Endodermal cell (in vitro differentiated cells): ENCODE measurements at regions not wholly inside any gene's neighbourhood (a gene's known extent, or its start where the extent isn't known, plus 50 kb on each side); places are given as distances from the start of the nearest gene placed in this dataset.

Source experiments
- DNase-seq: peaks from one replicate; pipeline ENCODE4 v3.0.0-alpha.2; 2017
- H3K27ac ChIP-seq: 2 replicates; pipeline ENCODE4 v1.5.1; 2013; ENCODE audit warnings: mild to moderate bottlenecking, low read depth, low read length, moderate library complexity
- H3K27me3 ChIP-seq: 2 replicates; pipeline ENCODE4 v1.6.1; 2013; ENCODE audit warnings: mild to moderate bottlenecking, low read length, moderate library complexity; ENCODE audit not compliant: insufficient read depth, control insufficient read depth, poor library complexity, severe bottlenecking
- H3K36me3 ChIP-seq: 2 replicates; pipeline ENCODE4 v1.7.0; 2013; ENCODE audit warnings: mild to moderate bottlenecking, low read length, moderate library complexity; ENCODE audit not compliant: control insufficient read depth, insufficient read depth
- H3K4me1 ChIP-seq: one replicate; pipeline ENCODE4 v1.7.0; 2013; ENCODE audit warnings: low read length; ENCODE audit not compliant: control insufficient read depth, insufficient read depth
- H3K4me3 ChIP-seq: 2 replicates; pipeline ENCODE4 v1.5.1; 2013; ENCODE audit warnings: mild to moderate bottlenecking, low read length, moderate library complexity
- H3K9ac ChIP-seq: 2 replicates; pipeline ENCODE4 v1.6.1; 2013; ENCODE audit warnings: mild to moderate bottlenecking, low read length, moderate library complexity; ENCODE audit not compliant: poor library complexity, severe bottlenecking; ENCODE audit errors: extremely low read depth
- H3K9me3 ChIP-seq: 2 replicates; pipeline ENCODE4 v1.6.1; 2013; ENCODE audit warnings: mild to moderate bottlenecking, low read length, moderate library complexity; ENCODE audit not compliant: control insufficient read depth
- H3K27ac Mint-ChIP-seq: 2 replicates; pipeline ENCODE4 v1.8.0; 2020; ENCODE audit warnings: mixed read lengths
- H3K27me3 Mint-ChIP-seq: 2 replicates; pipeline ENCODE4 v1.8.0; 2021; ENCODE audit warnings: mild to moderate bottlenecking, mixed read lengths; ENCODE audit not compliant: insufficient read depth
- H3K36me3 Mint-ChIP-seq: 2 replicates; pipeline ENCODE4 v1.8.0; 2020; ENCODE audit warnings: low read depth, mixed read lengths
- H3K4me1 Mint-ChIP-seq: 2 replicates; pipeline ENCODE4 v1.8.0; 2020; ENCODE audit warnings: mixed read lengths
- H3K4me3 Mint-ChIP-seq: 2 replicates; pipeline ENCODE4 v1.8.0; 2020; ENCODE audit warnings: mild to moderate bottlenecking, moderate library complexity, mixed read lengths
- H3K9me3 Mint-ChIP-seq: 2 replicates; pipeline ENCODE4 v1.8.0; 2020; ENCODE audit warnings: mild to moderate bottlenecking, mixed read lengths
- WGBS, 2 experiments: methylation state at CpG; one replicate each; pipeline versions ENCODE4 v1.1.5 to v1.1.7; 2013; ENCODE audit warnings: missing lambda C conversion rate in 2 of 2, mixed read lengths in 1 of 2; ENCODE audit not compliant: insufficient coverage in 1 of 2, insufficient read length in 1 of 2; 5-methylcytosine and 5-hydroxymethylcytosine counted together
- TF ChIP-seq, protein P1 (sequence below): fragments of 200-600 bp; sonication (generic); conservative IDR thresholded peaks from 2 replicates; pipeline ENCODE4 v1.5.0; 2021; ENCODE audit warnings: antibody characterized with exemption, mild to moderate bottlenecking

DNA sequence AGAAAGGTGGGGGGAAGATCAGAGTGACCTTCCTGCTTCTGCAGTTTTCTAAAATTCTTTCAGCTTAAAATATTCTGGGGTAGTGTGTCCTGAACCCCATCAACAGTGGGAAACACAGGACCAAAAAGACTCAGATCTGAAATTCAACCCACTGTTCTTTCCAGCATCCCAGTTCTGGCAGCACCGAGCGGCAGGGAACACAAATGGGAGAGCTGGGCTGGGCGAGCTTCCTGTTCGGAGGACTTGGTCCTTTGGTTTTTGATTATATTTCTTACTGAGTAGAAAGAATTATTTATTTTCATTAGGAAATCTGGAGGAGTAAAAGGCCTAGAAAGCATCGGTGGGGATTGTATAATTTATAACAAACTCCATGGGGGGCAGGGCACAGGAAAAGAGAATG, 239.1 kb downstream of the COG6 start:
- Histone ChIP-seq H3K27me3 (no peaks in the 10 kb centered on the region), H3K4me1 (no peaks in the 10 kb centered on the region), H3K27ac (no peak overlapping the region), H3K4me3 (no peak overlapping the region), H3K9ac (no peak overlapping the region), H3K9me3 (no peaks in the 10 kb centered on the region), H3K36me3 (no peaks in the 10 kb centered on the region)
- 95% methylated on average over 5 of the region's 5 CpGs; no CpG with 5 or more reads in 1 of the 2 experiments for WGBS, 2 experiments
- TF ChIP-seq, protein P1, sequence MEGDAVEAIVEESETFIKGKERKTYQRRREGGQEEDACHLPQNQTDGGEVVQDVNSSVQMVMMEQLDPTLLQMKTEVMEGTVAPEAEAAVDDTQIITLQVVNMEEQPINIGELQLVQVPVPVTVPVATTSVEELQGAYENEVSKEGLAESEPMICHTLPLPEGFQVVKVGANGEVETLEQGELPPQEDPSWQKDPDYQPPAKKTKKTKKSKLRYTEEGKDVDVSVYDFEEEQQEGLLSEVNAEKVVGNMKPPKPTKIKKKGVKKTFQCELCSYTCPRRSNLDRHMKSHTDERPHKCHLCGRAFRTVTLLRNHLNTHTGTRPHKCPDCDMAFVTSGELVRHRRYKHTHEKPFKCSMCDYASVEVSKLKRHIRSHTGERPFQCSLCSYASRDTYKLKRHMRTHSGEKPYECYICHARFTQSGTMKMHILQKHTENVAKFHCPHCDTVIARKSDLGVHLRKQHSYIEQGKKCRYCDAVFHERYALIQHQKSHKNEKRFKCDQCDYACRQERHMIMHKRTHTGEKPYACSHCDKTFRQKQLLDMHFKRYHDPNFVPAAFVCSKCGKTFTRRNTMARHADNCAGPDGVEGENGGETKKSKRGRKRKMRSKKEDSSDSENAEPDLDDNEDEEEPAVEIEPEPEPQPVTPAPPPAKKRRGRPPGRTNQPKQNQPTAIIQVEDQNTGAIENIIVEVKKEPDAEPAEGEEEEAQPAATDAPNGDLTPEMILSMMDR, result no peak
- Mint-ChIP-seq H3K9me3 (no peaks in the 10 kb centered on the region), H3K4me3 (no peak overlapping the region), H3K36me3 (no peaks in the 10 kb centered on the region), H3K27me3 (no peaks in the 10 kb centered on the region), H3K27ac (no peak overlapping the region), H3K4me1 (peaks cover 2% of the 10 kb centered on the region)
- DNase-seq, result no peak

DNA sequence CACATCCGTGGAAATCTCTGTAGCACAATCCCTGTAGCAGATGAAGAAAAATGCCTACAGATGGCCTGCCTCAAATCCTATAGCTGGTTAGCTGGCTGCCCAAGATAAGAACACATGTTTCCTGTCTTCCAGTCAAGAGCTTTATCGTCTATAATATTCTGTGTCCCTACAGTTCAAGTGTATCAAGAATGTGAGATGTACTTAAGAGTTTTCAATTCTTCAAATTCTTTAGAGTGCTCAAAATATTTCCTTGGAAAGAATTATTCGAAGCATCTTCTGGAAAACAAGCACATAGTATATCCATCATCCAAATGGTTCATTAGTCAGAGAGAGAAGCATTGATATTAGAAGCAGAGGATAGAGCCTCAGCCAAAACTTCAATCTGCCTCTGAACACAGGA, 239.8 kb downstream of the COG6 start:
- no peaks in the 10 kb centered on the region for H3K36me3 Mint-ChIP-seq
- Histone ChIP-seq H3K36me3 (no peaks in the 10 kb centered on the region), H3K4me1 (no peaks in the 10 kb centered on the region), H3K9me3 (no peaks in the 10 kb centered on the region), H3K4me3 (no peak overlapping the region), H3K27me3 (no peaks in the 10 kb centered on the region), H3K27ac (no peak overlapping the region), H3K9ac (no peak overlapping the region)
- H3K4me3 Mint-ChIP-seq, result no peak overlapping the region
- H3K9me3 Mint-ChIP-seq, result no peaks in the 10 kb centered on the region
- no peaks in the 10 kb centered on the region for H3K27me3 Mint-ChIP-seq
- DNase-seq, result no peak
- WGBS, 2 experiments, result 94 to 100% methylated on average over 1 to 3 of the region's 3 CpGs
- H3K27ac Mint-ChIP-seq, result no peak overlapping the region
- peaks cover 3% of the 10 kb centered on the region for H3K4me1 Mint-ChIP-seq
- TF ChIP-seq, protein P1, result no peak

DNA sequence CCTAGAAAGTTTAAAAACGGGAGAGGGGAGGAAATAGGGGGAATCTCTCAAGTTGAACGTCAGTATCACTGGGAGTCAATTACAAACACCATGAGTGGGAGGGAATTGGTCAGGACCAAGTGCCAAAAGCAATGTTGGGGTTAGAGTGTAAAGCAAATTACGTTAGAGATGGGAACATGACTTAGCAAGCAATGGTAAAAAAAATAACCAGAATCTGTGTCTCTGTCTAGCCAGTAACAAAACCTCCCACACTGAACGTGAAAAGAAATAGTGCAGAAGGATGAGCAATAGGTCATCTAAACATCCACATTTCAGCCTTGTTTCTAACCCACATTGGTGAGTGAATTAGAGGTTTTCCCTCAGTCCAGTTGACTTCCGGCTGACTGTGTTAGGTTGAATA, 242.2 kb downstream of the COG6 start:
- Histone ChIP-seq H3K27me3 (no peaks in the 10 kb centered on the region), H3K27ac (no peak overlapping the region), H3K4me1 (no peaks in the 10 kb centered on the region), H3K9me3 (no peaks in the 10 kb centered on the region), H3K36me3 (no peaks in the 10 kb centered on the region), H3K9ac (no peak overlapping the region), H3K4me3 (no peak overlapping the region)
- 92 to 100% methylated on average over 3 to 5 of the region's 5 CpGs for WGBS, 2 experiments
- H3K4me1 Mint-ChIP-seq, result peaks cover 9% of the 10 kb centered on the region
- TF ChIP-seq, protein P1, result no peak
- H3K4me3 Mint-ChIP-seq, result no peak overlapping the region
- no peak overlapping the region for H3K27ac Mint-ChIP-seq
- no peak for DNase-seq
- H3K36me3 Mint-ChIP-seq, result no peaks in the 10 kb centered on the region
- no peaks in the 10 kb centered on the region for H3K27me3 Mint-ChIP-seq
- no peaks in the 10 kb centered on the region for H3K9me3 Mint-ChIP-seq
